Left forelimb (tissue), 1 donor: ENCODE measurements at regions not wholly inside any gene's neighbourhood (a gene's known extent, or its start where the extent isn't known, plus 50 kb on each side); places are given as distances from the start of the nearest gene placed in this dataset.

ENCODE experiments used
- DNase-seq: peaks from one replicate; pipeline ENCODE4 v3.0.0-alpha.2; 2018; ENCODE audit warnings: low spot score

- no peak for DNase-seq
Measured at GRCh38 chr4:138085736-138086305, 156.3 kb downstream of the SLC7A11 start.

DNA sequence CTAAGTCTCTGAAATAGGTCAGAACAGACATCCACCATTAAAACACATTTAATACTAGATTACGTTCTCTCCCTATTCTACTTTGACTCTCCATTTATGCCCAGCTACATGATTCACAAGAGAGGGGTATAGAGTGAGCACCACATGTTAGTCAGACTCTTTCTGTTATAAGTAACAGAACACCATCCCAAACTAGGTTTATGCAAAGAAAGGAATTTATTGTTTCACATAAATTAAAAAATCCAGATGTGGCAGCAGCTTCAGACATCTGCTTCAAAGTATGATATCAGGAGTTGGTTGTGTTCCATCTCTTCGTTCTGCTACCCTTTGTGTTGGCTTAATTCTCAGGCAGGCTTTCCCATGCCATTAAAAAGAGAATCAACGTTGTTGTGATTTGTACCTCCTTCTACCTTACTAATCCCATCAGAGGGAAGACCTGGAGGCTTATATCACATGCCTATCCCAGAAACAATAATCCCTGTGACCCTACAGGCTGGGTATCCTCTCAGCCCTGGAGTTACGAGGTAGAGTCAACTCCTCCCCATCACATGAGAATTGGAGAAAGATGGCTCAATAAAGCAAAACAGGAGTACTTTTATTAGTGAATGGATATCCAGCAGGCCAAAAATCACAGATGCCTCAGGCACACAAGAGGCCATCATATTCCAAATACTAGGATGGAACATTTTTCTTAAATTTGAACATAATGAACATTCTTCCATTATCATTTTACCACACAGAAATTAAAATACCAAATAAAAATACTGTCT is 163.2 kb downstream of the SLC7A11 start:
- DNase-seq: no peak

GRCh38 chr4:138078253-138078652 is 163.9 kb downstream of the SLC7A11 start:
- DNase-seq: no peak

DNA sequence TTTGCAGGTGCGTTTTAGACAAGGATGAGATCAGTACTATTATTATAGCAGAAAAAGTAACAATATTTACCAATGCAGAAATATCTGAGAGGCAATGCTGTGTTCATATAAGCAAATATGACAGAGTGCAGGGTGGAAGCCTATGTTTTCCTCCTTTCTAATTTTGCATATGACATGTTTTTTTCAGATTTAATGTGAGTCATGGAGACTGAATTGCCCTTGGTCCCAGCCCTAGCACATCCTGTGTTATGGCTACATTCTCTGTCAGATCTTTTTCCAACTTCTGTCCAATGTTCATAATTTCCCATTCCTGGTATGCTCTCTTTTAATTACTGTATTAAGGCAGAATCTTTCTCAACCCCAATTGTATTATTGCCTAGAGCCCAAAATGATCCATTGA is 165.6 kb downstream of the SLC7A11 start:
- DNase-seq: no peak

DNA sequence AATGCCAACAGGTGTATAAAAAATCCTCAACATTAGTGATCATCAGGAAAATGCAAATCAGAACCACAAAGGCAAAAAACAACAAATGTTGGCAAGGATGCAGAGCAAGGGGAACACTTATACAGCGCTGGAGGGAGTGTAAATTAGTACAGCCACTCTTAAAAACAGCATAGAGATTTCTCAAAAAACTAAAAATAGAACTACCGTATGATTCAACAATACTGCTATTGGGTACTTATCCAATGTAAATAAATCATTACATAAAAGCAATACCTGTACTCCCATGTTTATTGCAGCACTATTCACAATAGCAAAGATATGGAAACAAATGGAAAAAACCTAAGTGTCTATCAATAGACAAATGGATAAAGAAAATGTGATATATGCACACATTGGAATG is 171.3 kb downstream of the SLC7A11 start:
- DNase-seq: no peak

DNA sequence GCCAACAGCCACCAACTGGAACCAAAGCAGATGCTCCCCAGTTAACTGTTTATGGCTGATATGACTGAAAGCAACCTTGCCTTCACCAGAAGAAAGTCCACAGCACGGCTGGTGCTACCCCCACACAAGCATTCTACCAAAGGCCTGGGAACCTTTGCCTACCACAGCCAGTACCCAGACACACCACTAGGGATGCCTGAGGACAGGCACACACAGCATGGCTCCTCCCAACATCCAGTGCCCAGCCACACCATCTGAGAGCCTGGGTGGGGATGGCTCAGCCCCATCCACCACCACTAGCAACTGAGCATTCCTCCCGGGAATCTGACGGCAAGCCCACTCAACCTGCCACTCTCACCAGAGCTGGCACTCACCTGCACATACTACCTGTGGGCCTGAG is 178.6 kb downstream of the SLC7A11 start:
- DNase-seq: no peak

DNA sequence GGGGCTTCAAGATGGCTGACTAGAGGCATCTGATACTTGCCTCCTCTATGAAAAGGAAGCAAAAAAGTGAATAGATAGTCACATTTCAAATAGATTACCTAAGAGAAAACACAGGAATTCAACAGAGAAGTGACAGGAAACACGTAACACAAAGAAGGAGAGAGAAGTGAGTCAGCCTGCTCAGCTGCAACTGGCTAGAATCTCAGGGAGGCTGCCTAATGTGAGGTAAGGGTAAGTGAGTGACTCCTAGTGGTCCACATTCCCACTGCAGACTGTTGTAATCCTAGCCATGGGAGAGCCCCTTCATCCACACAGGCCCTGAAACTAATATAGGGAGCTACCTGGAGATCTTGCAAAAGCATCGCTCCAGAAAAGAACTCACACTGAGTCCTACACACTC is 179.2 kb downstream of the SLC7A11 start:
- DNase-seq: no peak

GRCh38 chr4:138056541-138056940 is 185.6 kb downstream of the SLC7A11 start:
- DNase-seq: no peak

DNA sequence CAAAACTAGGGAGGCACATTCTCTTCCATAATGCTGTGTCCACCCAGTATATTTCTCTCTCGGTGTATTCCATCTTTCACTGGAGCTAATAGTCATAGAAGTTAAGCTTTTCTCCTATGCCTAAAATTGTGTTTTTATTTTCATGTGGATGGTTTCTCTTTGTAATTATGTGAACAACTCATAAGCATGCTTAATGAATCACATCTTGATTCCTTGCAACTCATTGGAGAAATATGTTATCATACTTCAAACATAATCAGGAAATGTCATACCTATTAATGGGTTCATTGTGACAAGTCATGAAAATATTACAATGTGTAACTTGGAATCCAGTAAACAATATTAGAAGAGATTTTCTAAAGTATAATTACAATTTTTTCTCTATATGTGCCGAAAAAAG is 186.3 kb downstream of the SLC7A11 start:
- DNase-seq: no peak

- DNase-seq: no peak
Measured at GRCh38 chr4:138053641-138054301, 188.4 kb downstream of the SLC7A11 start.

GRCh38 chr4:138052806-138053632 is 189.1 kb downstream of the SLC7A11 start:
- no peak for DNase-seq

DNA sequence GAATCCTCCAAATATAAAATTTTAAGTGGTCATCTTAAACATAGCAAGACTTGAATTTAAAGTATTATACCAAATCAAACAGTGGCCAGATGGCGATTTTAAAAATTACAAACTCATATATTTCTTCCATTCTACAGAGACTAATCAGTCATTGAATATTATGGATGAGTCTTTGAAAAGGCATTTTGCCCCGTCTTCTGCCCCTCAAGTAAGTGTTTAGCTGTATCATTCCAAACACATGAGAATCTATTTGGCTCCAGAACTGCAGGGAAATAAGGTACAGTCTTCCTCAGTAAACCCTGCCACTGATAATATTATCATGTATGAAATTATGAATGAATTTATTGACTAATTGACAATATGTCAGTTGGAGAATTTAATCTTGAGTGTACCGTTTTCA is 191.0 kb downstream of the SLC7A11 start:
- no peak for DNase-seq

DNA sequence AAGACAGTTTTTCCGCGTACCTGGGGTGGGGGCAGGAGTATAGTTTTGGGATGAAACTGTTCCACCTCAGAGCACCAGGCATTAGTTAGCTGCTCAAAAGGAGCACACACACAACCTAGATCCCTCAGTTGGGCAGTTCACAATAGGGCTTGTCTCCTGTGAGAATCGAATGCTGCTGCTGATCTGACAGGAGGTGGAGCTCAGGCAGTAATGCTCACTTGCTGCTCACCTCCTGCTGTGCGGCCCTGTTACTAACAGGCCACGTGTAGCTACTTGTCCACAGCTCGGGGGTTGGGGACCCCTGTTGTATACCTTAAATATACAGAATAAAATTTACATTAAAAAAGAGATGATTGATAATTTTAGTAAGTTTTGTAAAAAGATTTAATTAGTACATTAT is 191.5 kb downstream of the SLC7A11 start:
- no peak for DNase-seq

- DNase-seq: no peak
Measured at GRCh38 chr4:138049355-138049754, 192.8 kb downstream of the SLC7A11 start.

GRCh38 chr4:138047290-138047689 is 194.9 kb downstream of the SLC7A11 start:
- DNase-seq: no peak

- DNase-seq: no peak
Measured at GRCh38 chr4:138045036-138045435, 197.1 kb downstream of the SLC7A11 start.

- no peak for DNase-seq
Measured at GRCh38 chr4:138039010-138039409, 203.1 kb downstream of the SLC7A11 start.

- no peak for DNase-seq
Measured at GRCh38 chr4:138037696-138038095, 204.5 kb downstream of the SLC7A11 start.

DNA sequence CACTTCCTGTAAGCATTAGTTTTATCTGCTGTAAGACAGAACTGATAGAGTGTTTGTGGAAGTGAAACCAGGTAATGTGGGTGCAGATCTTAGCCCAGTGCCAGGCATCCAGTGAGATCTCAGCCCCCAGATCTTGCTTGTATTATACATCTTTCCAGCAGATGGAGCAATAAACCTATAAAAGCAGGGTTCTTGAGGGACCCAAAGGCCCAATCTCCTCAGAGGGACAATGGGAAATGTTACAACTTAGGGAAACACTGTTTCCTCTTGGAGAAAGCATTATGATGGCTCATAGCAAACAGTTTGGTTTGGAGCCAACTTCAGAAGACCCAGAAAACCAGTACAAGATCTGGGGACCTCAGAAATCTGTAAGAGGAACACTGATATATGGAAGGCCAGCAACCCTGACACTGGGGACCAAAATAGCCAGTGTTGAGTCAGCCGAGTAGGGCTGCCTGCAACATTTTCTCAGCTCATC is 206.3 kb downstream of the SLC7A11 start:
- no peak for DNase-seq

DNA sequence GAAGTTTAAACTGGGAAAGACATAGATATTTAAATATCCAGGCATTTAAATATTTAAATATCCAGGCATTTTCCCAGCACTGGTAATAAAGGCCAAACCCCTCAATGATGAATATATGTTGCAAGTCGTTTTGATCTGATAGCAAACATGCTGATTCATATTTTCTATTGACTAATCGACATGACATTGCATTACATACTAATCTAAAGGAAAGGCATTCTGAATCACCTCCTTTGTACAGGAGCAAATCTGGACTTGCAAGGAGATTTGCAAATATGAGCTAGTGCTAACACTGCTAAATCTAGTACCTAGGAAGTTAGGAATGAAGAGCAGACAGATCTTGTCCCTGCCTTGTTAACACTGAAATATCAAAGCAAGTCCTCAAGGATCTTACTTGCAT is 207.3 kb downstream of the SLC7A11 start:
- no peak for DNase-seq

GRCh38 chr4:138032222-138032621 is 209.9 kb downstream of the SLC7A11 start:
- DNase-seq: no peak

- DNase-seq: no peak
Measured at GRCh38 chr4:138030375-138030774, 211.8 kb downstream of the SLC7A11 start.
